GM12891 (cell line): ENCODE measurements at regions not wholly inside any gene's neighbourhood (a gene's known extent, or its start where the extent isn't known, plus 50 kb on each side); places are given as distances from the start of the nearest gene placed in this dataset.
"Not testable (repeated sequence)": the region's sequence is repeated elsewhere in the genome, so short reads cannot be mapped to it uniquely, and the experiment has no call there.

Experiments
- POLR2A ChIP-seq: IDR thresholded peaks from 2 replicates; pipeline ENCODE4 v1.6.1; 2011; ENCODE audit warnings: low read depth, low read length, control low read depth
- POLR2AphosphoS5 ChIP-seq: IDR thresholded peaks from 2 replicates; pipeline ENCODE4 v1.6.1; 2011; ENCODE audit warnings: low read depth, low read length, control low read depth
- TAF1 ChIP-seq: IDR thresholded peaks from 2 replicates; pipeline ENCODE4 v1.6.1; 2011; ENCODE audit warnings: low read depth, low read length, control low read depth

- TF ChIP-seq POLR2A, TAF1, POLR2AphosphoS5: not testable (repeated sequence)
These were observed 151.6 kb downstream of the CDRT15L2 start for GRCh38 chr17:20731131-20731530.
